ENCODE measurements at regions not wholly inside any gene's neighbourhood (a gene's known extent, or its start where the extent isn't known, plus 50 kb on each side); places are given as distances from the start of the nearest gene placed in this dataset. TPM values are rescaled to one million over a fixed set of nuclear protein-coding genes. Genes with fewer than 3 reads are reported as not detected.

DNA sequence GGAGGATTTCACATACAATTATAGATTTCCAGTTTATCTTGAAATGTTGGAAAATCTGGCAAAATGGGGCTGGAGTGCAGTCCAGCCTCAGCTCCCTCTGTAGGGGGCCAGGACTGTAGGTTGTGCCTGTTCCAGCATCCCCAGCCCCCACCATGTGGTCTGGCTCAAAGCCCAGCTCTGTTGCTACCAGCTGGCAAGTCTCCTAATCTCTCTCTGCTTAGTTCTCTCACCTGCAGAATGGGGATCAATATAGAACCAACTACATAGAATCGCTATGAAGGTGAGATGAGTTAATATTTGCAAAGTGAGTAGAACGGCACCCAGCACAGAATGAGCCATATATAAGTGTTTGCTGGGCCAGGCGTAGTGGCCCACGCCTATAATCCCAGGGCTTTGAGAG is 50.0 kb upstream of the TARDBP start:
- no peak for DNase-seq
- no peak overlapping the region for H3K4me3 ChIP-seq
- intact Hi-C loops (cut with DNase I; ENCODE audit: low total_unique reads) = no loop called here
- H3K36me3 ChIP-seq = no peaks in the 10 kb centered on the region
- H3K27ac ChIP-seq = no peak overlapping the region
- H3K4me1 ChIP-seq = no peaks in the 10 kb centered on the region
- TF ChIP-seq CTCF (IDR thresholded peaks at IDR 0.05) = no peak
- no peak for TF ChIP-seq POLR2A (IDR thresholded peaks at IDR 0.05)
- H3K9me3 ChIP-seq = no peaks in the 10 kb centered on the region
- no peaks in the 10 kb centered on the region for H3K27me3 ChIP-seq

Small RNA genes lying in the stretch of these regions (small RNA-seq; reads per million reads assigned to genes)
- gene HSPE1P24 = not detected

All from uterus (tissue), 3 donors.